ENCODE measurements at regions not wholly inside any gene's neighbourhood (a gene's known extent, or its start where the extent isn't known, plus 50 kb on each side); places are given as distances from the start of the nearest gene placed in this dataset.

DNA sequence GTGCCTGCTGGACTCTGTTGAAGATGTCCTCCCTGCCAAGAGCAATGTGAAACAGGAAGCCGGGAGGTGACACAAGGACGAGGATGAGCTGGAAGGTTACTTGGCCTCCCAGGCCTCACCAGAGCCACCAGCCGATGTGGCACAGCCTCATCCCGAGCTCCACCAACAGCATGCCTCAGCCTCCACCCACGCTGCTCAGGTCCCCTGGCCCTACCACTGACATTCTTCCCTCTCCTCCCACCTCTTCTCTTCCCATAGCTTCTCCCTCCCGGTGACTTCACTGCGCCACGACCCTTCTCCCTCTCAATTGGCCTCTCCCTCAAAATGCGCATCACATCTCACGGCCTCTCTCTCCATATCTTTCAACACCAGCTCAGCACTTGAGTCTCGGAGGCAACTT lies 249.9 kb downstream of the SKAP2 start:
- no peak for DNase-seq

DNA sequence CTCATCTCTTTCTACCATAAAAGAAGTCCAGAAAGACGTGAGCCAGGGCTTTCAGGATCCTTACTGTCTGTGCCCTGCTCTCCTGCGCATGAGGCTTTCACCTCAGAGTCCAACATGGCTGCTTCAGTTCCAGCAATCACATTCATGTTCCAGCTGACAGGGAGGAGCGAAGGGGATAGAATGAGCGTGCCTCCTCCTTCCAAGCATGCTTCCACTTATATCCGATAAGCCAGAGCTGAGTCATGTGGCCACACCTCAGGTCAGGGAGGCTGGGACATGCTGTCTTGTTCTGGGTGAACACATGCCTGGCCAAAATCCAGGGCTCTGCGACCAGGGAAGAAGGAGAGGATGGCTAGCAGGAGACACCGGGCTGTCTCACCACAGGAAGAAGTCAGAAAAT lies 248.2 kb downstream of the SKAP2 start:
- DNase-seq: no peak
- WGBS, 4 donors: 81 to 95% (median 92%) methylated on average over 7 of the region's 7 CpGs
- intact Hi-C loops (cut with DNase I): no loop called here
- Histone ChIP-seq H3K9me3 (replicated peaks in 1 of 3) (no peaks in the 10 kb centered on the region), H3K27ac (no peak overlapping the region), H3K4me3 (no peak overlapping the region), H3K4me1 (replicated peaks in 1 of 2) (no peaks in the 10 kb centered on the region), H3K27me3 (no peaks in the 10 kb centered on the region), H3K36me3 (replicated peaks in 1 of 2) (no peaks in the 10 kb centered on the region)
- TF ChIP-seq, protein P1, sequence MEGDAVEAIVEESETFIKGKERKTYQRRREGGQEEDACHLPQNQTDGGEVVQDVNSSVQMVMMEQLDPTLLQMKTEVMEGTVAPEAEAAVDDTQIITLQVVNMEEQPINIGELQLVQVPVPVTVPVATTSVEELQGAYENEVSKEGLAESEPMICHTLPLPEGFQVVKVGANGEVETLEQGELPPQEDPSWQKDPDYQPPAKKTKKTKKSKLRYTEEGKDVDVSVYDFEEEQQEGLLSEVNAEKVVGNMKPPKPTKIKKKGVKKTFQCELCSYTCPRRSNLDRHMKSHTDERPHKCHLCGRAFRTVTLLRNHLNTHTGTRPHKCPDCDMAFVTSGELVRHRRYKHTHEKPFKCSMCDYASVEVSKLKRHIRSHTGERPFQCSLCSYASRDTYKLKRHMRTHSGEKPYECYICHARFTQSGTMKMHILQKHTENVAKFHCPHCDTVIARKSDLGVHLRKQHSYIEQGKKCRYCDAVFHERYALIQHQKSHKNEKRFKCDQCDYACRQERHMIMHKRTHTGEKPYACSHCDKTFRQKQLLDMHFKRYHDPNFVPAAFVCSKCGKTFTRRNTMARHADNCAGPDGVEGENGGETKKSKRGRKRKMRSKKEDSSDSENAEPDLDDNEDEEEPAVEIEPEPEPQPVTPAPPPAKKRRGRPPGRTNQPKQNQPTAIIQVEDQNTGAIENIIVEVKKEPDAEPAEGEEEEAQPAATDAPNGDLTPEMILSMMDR (IDR thresholded peaks at IDR 0.05): no peak
- no peak for TF ChIP-seq POLR2A (IDR thresholded peaks at IDR 0.05)

More for the DNA sequence above, 249.9 kb downstream of the SKAP2 start:
- no peaks in the 10 kb centered on the region for H3K4me1 ChIP-seq (replicated peaks in 1 of 2)
- no peaks in the 10 kb centered on the region for H3K9me3 ChIP-seq (replicated peaks in 1 of 3)
- H3K27me3 ChIP-seq: no peaks in the 10 kb centered on the region
- no peak overlapping the region for H3K4me3 ChIP-seq
- TF ChIP-seq, protein P1 (IDR thresholded peaks at IDR 0.05): no peak
- no peak for TF ChIP-seq POLR2A (IDR thresholded peaks at IDR 0.05)
- 87 to 89% (median 87%) methylated on average over 11 of the region's 11 CpGs for WGBS, 4 donors
- H3K27ac ChIP-seq: no peak overlapping the region
- intact Hi-C loops (cut with DNase I): no loop called here
- no peaks in the 10 kb centered on the region for H3K36me3 ChIP-seq (replicated peaks in 1 of 2)

DNA sequence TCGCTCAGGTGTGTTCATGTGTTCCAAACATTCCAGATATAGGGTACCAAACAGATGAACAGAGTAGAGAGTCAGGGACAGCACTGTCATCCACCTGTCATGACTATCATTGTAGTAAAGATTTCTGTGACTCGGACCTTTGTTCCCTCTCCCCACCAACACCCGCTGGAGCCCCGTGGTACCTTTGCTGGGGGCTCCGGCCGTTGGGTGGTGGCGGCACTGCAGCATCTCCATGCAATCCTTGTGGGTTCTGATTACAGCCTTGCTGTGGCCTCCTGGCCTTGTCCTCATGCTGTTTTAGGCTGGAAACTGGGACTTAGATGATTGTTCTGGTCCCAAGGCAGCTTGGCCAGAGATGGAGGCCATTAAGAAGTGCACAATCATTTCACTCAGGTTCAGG lies 247.3 kb downstream of the SKAP2 start:
- H3K4me1 ChIP-seq (replicated peaks in 1 of 2): no peaks in the 10 kb centered on the region
- H3K4me3 ChIP-seq: no peak overlapping the region
- TF ChIP-seq, protein P1 (IDR thresholded peaks at IDR 0.05): no peak
- no peak for TF ChIP-seq POLR2A (IDR thresholded peaks at IDR 0.05)
- no peaks in the 10 kb centered on the region for H3K36me3 ChIP-seq (replicated peaks in 1 of 2)
- H3K27me3 ChIP-seq: no peaks in the 10 kb centered on the region
- intact Hi-C loops (cut with DNase I): no loop called here
- DNase-seq: no peak
- no peaks in the 10 kb centered on the region for H3K9me3 ChIP-seq (replicated peaks in 1 of 3)
- WGBS, 4 donors: 84 to 96% (median 95%) methylated on average over 3 to 7 of the region's 7 CpGs
- H3K27ac ChIP-seq: no peak overlapping the region
